GM18498 (cell line): ENCODE measurements at regions not wholly inside any gene's neighbourhood (a gene's known extent, or its start where the extent isn't known, plus 50 kb on each side); places are given as distances from the start of the nearest gene placed in this dataset.
"Not testable (repeated sequence)": the region's sequence is repeated elsewhere in the genome, so short reads cannot be mapped to it uniquely, and the experiment has no call there.

ENCODE experiments used
- ATAC-seq: cut with Tn5 transposase; IDR thresholded peaks from one replicate; pipeline ENCODE4 v1.9.1; 2021; ENCODE audit warnings: mild to moderate bottlenecking, moderate library complexity; ENCODE audit not compliant: unreplicated experiment

- no peak for ATAC-seq
Measured at GRCh38 chr20:12112665-12113064, 195.0 kb downstream of the BTBD3 start.

- no peak for ATAC-seq
Measured at GRCh38 chr20:12113075-12113467, 195.4 kb downstream of the BTBD3 start.

GRCh38 chr20:12113468-12114371 is 196.0 kb downstream of the BTBD3 start:
- ATAC-seq, result no peak

GRCh38 chr20:12129114-12129513 is 211.4 kb downstream of the BTBD3 start:
- ATAC-seq, result not testable (repeated sequence)

- ATAC-seq, result not testable (repeated sequence)
Measured at GRCh38 chr20:12129532-12129931, 211.8 kb downstream of the BTBD3 start.

- ATAC-seq, result no peak
Measured at GRCh38 chr20:12130781-12131180, 213.1 kb downstream of the BTBD3 start.

GRCh38 chr20:12133553-12133952 is 215.9 kb downstream of the BTBD3 start:
- ATAC-seq, result no peak

- not testable (repeated sequence) for ATAC-seq
Measured at GRCh38 chr20:12145951-12146350, 228.3 kb downstream of the BTBD3 start.

GRCh38 chr20:12152996-12153395 is 235.3 kb downstream of the BTBD3 start:
- ATAC-seq, result no peak

- ATAC-seq, result no peak
Measured at GRCh38 chr20:12153628-12154027, 235.9 kb downstream of the BTBD3 start.

GRCh38 chr20:12156252-12156651 is 238.6 kb downstream of the BTBD3 start:
- no peak for ATAC-seq

GRCh38 chr20:12159261-12159660 is 241.6 kb downstream of the BTBD3 start:
- ATAC-seq, result no peak

- no peak for ATAC-seq
Measured at GRCh38 chr20:12161734-12162133, 244.0 kb downstream of the BTBD3 start.

- no peak for ATAC-seq
Measured at GRCh38 chr20:12166053-12166717, 248.5 kb downstream of the BTBD3 start.

- ATAC-seq, result no peak
Measured at GRCh38 chr20:12170406-12170805, 252.7 kb downstream of the BTBD3 start.

GRCh38 chr20:12171923-12172524 is 254.3 kb downstream of the BTBD3 start:
- no peak for ATAC-seq

- ATAC-seq, result no peak
Measured at GRCh38 chr20:12173347-12174012, 255.8 kb downstream of the BTBD3 start.

- ATAC-seq, result no peak
Measured at GRCh38 chr20:12175538-12175937, 257.8 kb downstream of the BTBD3 start.

- no peak for ATAC-seq
Measured at GRCh38 chr20:12177657-12178293, 260.1 kb downstream of the BTBD3 start.

GRCh38 chr20:12179692-12180091 is 262.0 kb downstream of the BTBD3 start:
- ATAC-seq, result no peak
